Esophagus muscularis mucosa (tissue), 4 donors: ENCODE measurements at regions not wholly inside any gene's neighbourhood (a gene's known extent, or its start where the extent isn't known, plus 50 kb on each side); places are given as distances from the start of the nearest gene placed in this dataset.

Experiments used
- DNase-seq: peaks from one replicate; pipeline ENCODE4 v3.0.0-alpha.2; 2017; ENCODE audit errors: extremely low spot score
- H3K27ac ChIP-seq, 4 donors: fragments of 200-600 bp; sonication (generic); replicated peaks in 1 of 4; 1 replicate in 3 of 4; 2 replicates in 1 of 4; pipeline ENCODE4 v1.5.1; 2016 to 2019; ENCODE audit warnings: mild to moderate bottlenecking in 1 of 4
- H3K27me3 ChIP-seq, 4 donors: fragments of 200-600 bp; sonication (generic); one replicate each; pipeline versions ENCODE4 v1.5.1 to v1.6.0; 2016 to 2019
- H3K36me3 ChIP-seq, 4 donors: fragments of 200-600 bp; sonication (generic); one replicate each; pipeline ENCODE4 v1.5.1; 2016 to 2019
- H3K4me1 ChIP-seq, 4 donors: fragments of 200-600 bp; sonication (generic); one replicate each; pipeline ENCODE4 v1.5.1; 2016 to 2019
- H3K4me3 ChIP-seq, 4 donors: fragments of 200-600 bp; sonication (generic); 1 replicate in 2 of 4; 2 replicates in 2 of 4; pipeline ENCODE4 v1.5.1; 2016 to 2019; ENCODE audit warnings: mild to moderate bottlenecking in 4 of 4, moderate library complexity in 1 of 4
- H3K9me3 ChIP-seq, 4 donors: fragments of 200-600 bp; sonication (generic); 1 replicate in 3 of 4; 2 replicates in 1 of 4; pipeline ENCODE4 v1.5.1; 2016 to 2019
- CTCF ChIP-seq, 3 experiments: fragments of 200-600 bp in 2 of 3; fragments of 450-650 bp in 1 of 3; sonication (generic) in 2 of 3; IDR thresholded peaks; one replicate each; pipeline ENCODE4 v1.5.1; 2017 to 2019; ENCODE audit warnings: antibody characterized with exemption in 3 of 3, mild to moderate bottlenecking in 2 of 3, moderate library complexity in 1 of 3
- EP300 ChIP-seq: sonication (generic); formaldehyde crosslinking; IDR thresholded peaks from one replicate; pipeline ENCODE4 v1.6.1; 2017; ENCODE audit warnings: antibody characterized with exemption
- POLR2A ChIP-seq: fragments of 450-650 bp; IDR thresholded peaks from one replicate; pipeline ENCODE4 v1.6.1; 2017; ENCODE audit warnings: antibody characterized with exemption, moderate library complexity, mild to moderate bottlenecking, low read depth
- POLR2AphosphoS5 ChIP-seq, 2 donors: sonication (generic); formaldehyde crosslinking; IDR thresholded peaks; one replicate each; pipeline ENCODE4 v1.6.1; 2017; ENCODE audit warnings: antibody characterized with exemption in 2 of 2
- WGBS: methylation state at CpG from one replicate; pipeline ENCODE4 v1.1.5; 2018; 5-methylcytosine and 5-hydroxymethylcytosine counted together
- intact Hi-C: fragments of 100-400 bp; cut with DNase I; formaldehyde crosslinking; loops from one replicate; pipeline ENCODE4 v1.15.1; 2023

- 81% methylated on average over 4 of the region's 4 CpGs for WGBS
- Histone ChIP-seq H3K9me3 (no peaks in the 10 kb centered on the region), H3K36me3 (no peaks in the 10 kb centered on the region), H3K27me3 (no peaks in the 10 kb centered on the region), H3K4me3 (no peak overlapping the region), H3K4me1 (no peaks in the 10 kb centered on the region), H3K27ac (no peak overlapping the region)
- intact Hi-C loops: no loop called here
- TF ChIP-seq EP300: no peak
- TF ChIP-seq POLR2A: no peak
- no peak for TF ChIP-seq CTCF (IDR thresholded peaks at IDR 0.05)
- TF ChIP-seq POLR2AphosphoS5 (IDR thresholded peaks at IDR 0.05): no peak
- no peak for DNase-seq
These were observed 336.4 kb upstream of the EPHA4 start for GRCh38 chr2:221908518-221908917.

DNA sequence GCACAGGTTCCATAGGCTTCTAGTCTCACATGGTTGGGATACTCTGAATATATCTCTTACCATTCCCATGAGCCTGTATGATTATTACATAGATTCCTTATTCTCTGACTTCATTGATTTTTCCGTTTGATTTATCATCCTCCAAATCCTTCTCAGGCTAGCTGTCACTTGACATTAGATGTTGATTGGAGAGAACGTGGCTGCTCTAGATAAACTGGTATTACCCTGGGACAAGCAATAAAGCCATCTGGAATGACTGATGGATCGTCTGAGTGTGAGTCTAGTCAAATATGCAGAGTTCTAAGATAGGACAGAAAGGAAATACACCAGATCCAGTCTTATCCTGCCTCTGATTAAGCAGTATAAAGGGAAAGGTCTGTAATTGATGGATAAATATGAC is 325.6 kb upstream of the EPHA4 start:
- H3K27ac ChIP-seq: no peak overlapping the region
- no peaks in the 10 kb centered on the region for H3K9me3 ChIP-seq
- no peaks in the 10 kb centered on the region for H3K27me3 ChIP-seq
- no peaks in the 10 kb centered on the region for H3K36me3 ChIP-seq
- no peak for DNase-seq
- intact Hi-C loops: no loop called here
- no peak for TF ChIP-seq POLR2A
- TF ChIP-seq CTCF (IDR thresholded peaks at IDR 0.05): no peak
- no peak for TF ChIP-seq EP300
- no peak for TF ChIP-seq POLR2AphosphoS5 (IDR thresholded peaks at IDR 0.05)
- H3K4me1 ChIP-seq: peaks cover 0 to 20% (median 16%) of the 10 kb centered on the region in 4 donors
- H3K4me3 ChIP-seq: no peak overlapping the region
- 80% methylated on average over 3 of the region's 3 CpGs for WGBS

GRCh38 chr2:221896505-221897151 is 324.5 kb upstream of the EPHA4 start:
- Histone ChIP-seq H3K4me3 (no peak overlapping the region), H3K27ac (peak overlapping the region in 3 of 4 donors; percentile 51 to 59 (median 54)), H3K36me3 (no peaks in the 10 kb centered on the region), H3K4me1 (peaks cover 0 to 20% (median 16%) of the 10 kb centered on the region in 4 donors), H3K27me3 (no peaks in the 10 kb centered on the region), H3K9me3 (no peaks in the 10 kb centered on the region)
- TF ChIP-seq POLR2AphosphoS5 (IDR thresholded peaks at IDR 0.05) (no peak), CTCF (IDR thresholded peaks at IDR 0.05) (no peak), POLR2A (no peak), EP300 (no peak)
- WGBS: 51% methylated on average over 9 of the region's 10 CpGs
- DNase-seq: no peak
- intact Hi-C loops: no loop called here

- Histone ChIP-seq H3K27ac (peak overlapping the region in 3 of 4 donors; percentile 51 to 59 (median 54)), H3K9me3 (no peaks in the 10 kb centered on the region), H3K4me1 (peaks cover 0 to 20% (median 16%) of the 10 kb centered on the region in 4 donors), H3K27me3 (no peaks in the 10 kb centered on the region), H3K36me3 (no peaks in the 10 kb centered on the region), H3K4me3 (no peak overlapping the region)
- intact Hi-C loops: no loop called here
- no peak for TF ChIP-seq EP300
- no peak for TF ChIP-seq POLR2AphosphoS5 (IDR thresholded peaks at IDR 0.05)
- TF ChIP-seq CTCF (IDR thresholded peaks at IDR 0.05): no peak
- TF ChIP-seq POLR2A: no peak
- WGBS: 39% methylated on average over 10 of the region's 10 CpGs
- no peak for DNase-seq
These were observed 323.4 kb upstream of the EPHA4 start for GRCh38 chr2:221895366-221896121.
